HG02759 (cell line): ENCODE measurements at regions not wholly inside any gene's neighbourhood (a gene's known extent, or its start where the extent isn't known, plus 50 kb on each side); places are given as distances from the start of the nearest gene placed in this dataset.

Experiments
- ATAC-seq: cut with Tn5 transposase; IDR thresholded peaks from one replicate; pipeline ENCODE4 v1.9.1; 2021; ENCODE audit warnings: mild to moderate bottlenecking, moderate library complexity; ENCODE audit not compliant: unreplicated experiment

GRCh38 chr13:39856714-39857113, 201.3 kb downstream of the COG6 start:
- ATAC-seq, result no peak

GRCh38 chr13:39858794-39859193, 203.3 kb downstream of the COG6 start:
- no peak for ATAC-seq

- no peak for ATAC-seq
Observed at GRCh38 chr13:39859898-39860297, 204.4 kb downstream of the COG6 start.

- no peak for ATAC-seq
Observed at GRCh38 chr13:39862900-39863299, 207.4 kb downstream of the COG6 start.

- no peak for ATAC-seq
Observed at GRCh38 chr13:39864221-39864620, 208.8 kb downstream of the COG6 start.

GRCh38 chr13:39866722-39867121, 211.3 kb downstream of the COG6 start:
- ATAC-seq, result no peak

GRCh38 chr13:39867807-39868206, 212.3 kb downstream of the COG6 start:
- ATAC-seq, result no peak

- ATAC-seq, result no peak
Observed at GRCh38 chr13:39870197-39870747, 214.8 kb downstream of the COG6 start.

- ATAC-seq, result no peak
Observed at GRCh38 chr13:39874331-39875053, 219.0 kb downstream of the COG6 start.

- ATAC-seq, result no peak
Observed at GRCh38 chr13:39875111-39875987, 219.9 kb downstream of the COG6 start.

- ATAC-seq, result no peak
Observed at GRCh38 chr13:39876258-39876657, 220.8 kb downstream of the COG6 start.

- ATAC-seq, result no peak
Observed at GRCh38 chr13:39877134-39877533, 221.7 kb downstream of the COG6 start.

- ATAC-seq, result no peak
Observed at GRCh38 chr13:39879286-39880035, 224.0 kb downstream of the COG6 start.

- no peak for ATAC-seq
Observed at GRCh38 chr13:39881383-39881782, 225.9 kb downstream of the COG6 start.

- no peak for ATAC-seq
Observed at GRCh38 chr13:39881887-39882286, 226.4 kb downstream of the COG6 start.

GRCh38 chr13:39884166-39884565, 228.7 kb downstream of the COG6 start:
- no peak for ATAC-seq

- no peak for ATAC-seq
Observed at GRCh38 chr13:39886336-39886735, 230.9 kb downstream of the COG6 start.

GRCh38 chr13:39887387-39887786, 231.9 kb downstream of the COG6 start:
- ATAC-seq, result no peak

GRCh38 chr13:39888865-39889810, 233.7 kb downstream of the COG6 start:
- no peak for ATAC-seq

- ATAC-seq, result no peak
Observed at GRCh38 chr13:39890537-39890936, 235.1 kb downstream of the COG6 start.
